ENCODE measurements at regions not wholly inside any gene's neighbourhood (a gene's known extent, or its start where the extent isn't known, plus 50 kb on each side); places are given as distances from the start of the nearest gene placed in this dataset.
"Not testable (repeated sequence)": the region's sequence is repeated elsewhere in the genome, so short reads cannot be mapped to it uniquely, and the experiment has no call there.

GRCh38 chr6:11458509-11458908 is 79.0 kb upstream of the TMEM170B start:
- ATAC-seq: no peak
- TF ChIP-seq ARNTL (CRISPR knock-in tag; IDR thresholded peaks at IDR 0.05; ENCODE audit: borderline replicate concordance, low read depth) (no peak), ESRRG (CRISPR knock-in tag; IDR thresholded peaks at IDR 0.05) (no peak), ZC3H10 (CRISPR knock-in tag; IDR thresholded peaks at IDR 0.05) (no peak), CSDC2 (CRISPR knock-in tag; IDR thresholded peaks at IDR 0.05) (no peak), ZFP30 (CRISPR knock-in tag; IDR thresholded peaks at IDR 0.05) (no peak)

DNA sequence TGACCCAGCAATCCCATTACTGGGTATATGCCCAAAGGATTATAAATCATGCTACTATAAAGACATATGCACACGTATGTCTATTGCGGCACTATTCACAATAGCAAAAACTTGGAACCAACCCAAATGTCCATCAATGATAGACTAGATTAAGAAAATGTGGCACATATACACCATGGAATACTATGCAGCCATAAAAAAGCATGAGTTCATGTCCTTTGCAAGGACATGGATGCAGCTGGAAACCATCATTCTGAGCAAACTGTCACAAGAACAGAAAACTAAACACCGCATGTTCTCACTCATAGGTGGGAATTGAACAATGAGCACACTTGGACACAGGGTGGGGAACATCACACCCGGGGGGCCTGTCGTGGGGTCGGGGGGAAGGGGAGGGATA is 80.1 kb upstream of the TMEM170B start:
- ATAC-seq: not testable (repeated sequence)

DNA sequence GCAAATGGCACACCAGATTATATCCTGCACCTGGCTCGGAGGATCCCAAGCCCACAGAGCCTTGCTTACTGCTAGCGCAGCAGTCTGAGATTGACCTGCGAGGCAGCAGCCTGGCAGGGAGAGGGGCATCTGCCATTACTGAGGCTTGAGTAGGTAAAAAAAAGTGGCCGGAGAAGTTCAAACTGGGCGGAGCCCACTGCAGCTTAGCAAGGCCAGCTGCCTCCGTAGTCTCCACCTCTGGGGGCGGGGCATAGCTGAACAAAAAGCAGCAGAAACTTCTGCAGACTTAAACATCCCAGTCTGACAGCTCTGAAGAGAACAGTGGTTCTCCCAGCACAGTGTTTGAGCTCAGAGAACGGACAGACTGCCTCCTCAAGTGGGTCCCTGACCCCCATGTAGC is 85.4 kb upstream of the TMEM170B start:
- ATAC-seq: not testable (repeated sequence)

DNA sequence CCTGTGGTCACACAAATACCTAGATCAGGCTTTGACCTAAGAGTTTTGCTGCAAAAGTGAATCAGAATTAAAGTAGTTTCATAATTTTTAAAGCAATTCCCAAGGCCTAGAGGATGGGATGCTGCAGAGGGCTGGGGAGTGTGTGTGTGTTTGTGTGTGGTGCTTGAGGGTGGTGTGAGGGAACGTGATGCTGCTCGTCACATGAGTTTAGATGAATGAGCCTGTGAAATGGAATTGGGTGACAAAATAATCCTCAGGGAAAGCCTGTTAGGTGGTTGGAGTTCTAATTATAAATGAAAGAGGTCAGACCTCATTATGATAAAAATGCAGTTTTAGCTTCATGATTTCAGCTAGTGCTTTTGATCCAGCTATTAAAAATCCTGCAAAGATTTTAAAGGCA is 87.5 kb upstream of the TMEM170B start:
- ATAC-seq: no peak
- TF ChIP-seq, protein P1, sequence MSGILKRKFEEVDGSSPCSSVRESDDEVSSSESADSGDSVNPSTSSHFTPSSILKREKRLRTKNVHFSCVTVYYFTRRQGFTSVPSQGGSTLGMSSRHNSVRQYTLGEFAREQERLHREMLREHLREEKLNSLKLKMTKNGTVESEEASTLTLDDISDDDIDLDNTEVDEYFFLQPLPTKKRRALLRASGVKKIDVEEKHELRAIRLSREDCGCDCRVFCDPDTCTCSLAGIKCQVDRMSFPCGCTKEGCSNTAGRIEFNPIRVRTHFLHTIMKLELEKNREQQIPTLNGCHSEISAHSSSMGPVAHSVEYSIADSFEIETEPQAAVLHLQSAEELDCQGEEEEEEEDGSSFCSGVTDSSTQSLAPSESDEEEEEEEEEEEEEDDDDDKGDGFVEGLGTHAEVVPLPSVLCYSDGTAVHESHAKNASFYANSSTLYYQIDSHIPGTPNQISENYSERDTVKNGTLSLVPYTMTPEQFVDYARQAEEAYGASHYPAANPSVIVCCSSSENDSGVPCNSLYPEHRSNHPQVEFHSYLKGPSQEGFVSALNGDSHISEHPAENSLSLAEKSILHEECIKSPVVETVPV (CRISPR knock-in tag; IDR thresholded peaks at IDR 0.05): no peak
- no peak for TF ChIP-seq GLIS3 (CRISPR knock-in tag; IDR thresholded peaks at IDR 0.05)
- no peak for TF ChIP-seq CSDC2 (CRISPR knock-in tag; IDR thresholded peaks at IDR 0.05)

- no peak for ATAC-seq
- TF ChIP-seq ZNF70 (CRISPR knock-in tag; IDR thresholded peaks at IDR 0.05) (no peak), ISL1 (CRISPR knock-in tag; IDR thresholded peaks at IDR 0.05) (no peak)
These were observed 88.1 kb upstream of the TMEM170B start for GRCh38 chr6:11449408-11449807.

GRCh38 chr6:11448038-11448437 is 89.5 kb upstream of the TMEM170B start:
- TF ChIP-seq, protein P2, sequence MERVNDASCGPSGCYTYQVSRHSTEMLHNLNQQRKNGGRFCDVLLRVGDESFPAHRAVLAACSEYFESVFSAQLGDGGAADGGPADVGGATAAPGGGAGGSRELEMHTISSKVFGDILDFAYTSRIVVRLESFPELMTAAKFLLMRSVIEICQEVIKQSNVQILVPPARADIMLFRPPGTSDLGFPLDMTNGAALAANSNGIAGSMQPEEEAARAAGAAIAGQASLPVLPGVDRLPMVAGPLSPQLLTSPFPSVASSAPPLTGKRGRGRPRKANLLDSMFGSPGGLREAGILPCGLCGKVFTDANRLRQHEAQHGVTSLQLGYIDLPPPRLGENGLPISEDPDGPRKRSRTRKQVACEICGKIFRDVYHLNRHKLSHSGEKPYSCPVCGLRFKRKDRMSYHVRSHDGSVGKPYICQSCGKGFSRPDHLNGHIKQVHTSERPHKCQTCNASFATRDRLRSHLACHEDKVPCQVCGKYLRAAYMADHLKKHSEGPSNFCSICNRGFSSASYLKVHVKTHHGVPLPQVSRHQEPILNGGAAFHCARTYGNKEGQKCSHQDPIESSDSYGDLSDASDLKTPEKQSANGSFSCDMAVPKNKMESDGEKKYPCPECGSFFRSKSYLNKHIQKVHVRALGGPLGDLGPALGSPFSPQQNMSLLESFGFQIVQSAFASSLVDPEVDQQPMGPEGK (CRISPR knock-in tag; IDR thresholded peaks at IDR 0.05; ENCODE audit: borderline replicate concordance): no peak
- no peak for TF ChIP-seq RARB (CRISPR knock-in tag; IDR thresholded peaks at IDR 0.05)
- TF ChIP-seq OSR1 (CRISPR knock-in tag; IDR thresholded peaks at IDR 0.05): no peak
- no peak for TF ChIP-seq POU6F1 (CRISPR knock-in tag; IDR thresholded peaks at IDR 0.05; ENCODE audit: borderline replicate concordance, low read depth)
- no peak for TF ChIP-seq ESRRG (CRISPR knock-in tag; IDR thresholded peaks at IDR 0.05)
- TF ChIP-seq ZC3H10 (CRISPR knock-in tag; IDR thresholded peaks at IDR 0.05): no peak
- TF ChIP-seq ZNF8 (CRISPR knock-in tag; IDR thresholded peaks at IDR 0.05): no peak
- TF ChIP-seq TOX (CRISPR knock-in tag; IDR thresholded peaks at IDR 0.05; ENCODE audit: borderline replicate concordance): no peak
- no peak for TF ChIP-seq ZNF70 (CRISPR knock-in tag; IDR thresholded peaks at IDR 0.05)
- no peak for TF ChIP-seq GLIS3 (CRISPR knock-in tag; IDR thresholded peaks at IDR 0.05)
- no peak for TF ChIP-seq BACH2 (CRISPR knock-in tag; IDR thresholded peaks at IDR 0.05; ENCODE audit: borderline replicate concordance)
- TF ChIP-seq, protein P3, sequence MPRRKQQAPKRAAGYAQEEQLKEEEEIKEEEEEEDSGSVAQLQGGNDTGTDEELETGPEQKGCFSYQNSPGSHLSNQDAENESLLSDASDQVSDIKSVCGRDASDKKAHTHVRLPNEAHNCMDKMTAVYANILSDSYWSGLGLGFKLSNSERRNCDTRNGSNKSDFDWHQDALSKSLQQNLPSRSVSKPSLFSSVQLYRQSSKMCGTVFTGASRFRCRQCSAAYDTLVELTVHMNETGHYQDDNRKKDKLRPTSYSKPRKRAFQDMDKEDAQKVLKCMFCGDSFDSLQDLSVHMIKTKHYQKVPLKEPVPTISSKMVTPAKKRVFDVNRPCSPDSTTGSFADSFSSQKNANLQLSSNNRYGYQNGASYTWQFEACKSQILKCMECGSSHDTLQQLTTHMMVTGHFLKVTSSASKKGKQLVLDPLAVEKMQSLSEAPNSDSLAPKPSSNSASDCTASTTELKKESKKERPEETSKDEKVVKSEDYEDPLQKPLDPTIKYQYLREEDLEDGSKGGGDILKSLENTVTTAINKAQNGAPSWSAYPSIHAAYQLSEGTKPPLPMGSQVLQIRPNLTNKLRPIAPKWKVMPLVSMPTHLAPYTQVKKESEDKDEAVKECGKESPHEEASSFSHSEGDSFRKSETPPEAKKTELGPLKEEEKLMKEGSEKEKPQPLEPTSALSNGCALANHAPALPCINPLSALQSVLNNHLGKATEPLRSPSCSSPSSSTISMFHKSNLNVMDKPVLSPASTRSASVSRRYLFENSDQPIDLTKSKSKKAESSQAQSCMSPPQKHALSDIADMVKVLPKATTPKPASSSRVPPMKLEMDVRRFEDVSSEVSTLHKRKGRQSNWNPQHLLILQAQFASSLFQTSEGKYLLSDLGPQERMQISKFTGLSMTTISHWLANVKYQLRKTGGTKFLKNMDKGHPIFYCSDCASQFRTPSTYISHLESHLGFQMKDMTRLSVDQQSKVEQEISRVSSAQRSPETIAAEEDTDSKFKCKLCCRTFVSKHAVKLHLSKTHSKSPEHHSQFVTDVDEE (CRISPR knock-in tag; IDR thresholded peaks at IDR 0.05): no peak
- no peak for TF ChIP-seq CSDC2 (CRISPR knock-in tag; IDR thresholded peaks at IDR 0.05)
- no peak for TF ChIP-seq ARNTL (CRISPR knock-in tag; IDR thresholded peaks at IDR 0.05; ENCODE audit: borderline replicate concordance, low read depth)
- no peak for TF ChIP-seq ZFP30 (CRISPR knock-in tag; IDR thresholded peaks at IDR 0.05)
- TF ChIP-seq ZFP3 (CRISPR knock-in tag; IDR thresholded peaks at IDR 0.05): no peak
- TF ChIP-seq PPARA (CRISPR knock-in tag; IDR thresholded peaks at IDR 0.05; ENCODE audit: borderline replicate concordance): no peak
- TF ChIP-seq ZNF565 (CRISPR knock-in tag; conservative IDR thresholded peaks at IDR 0.05; ENCODE audit: low read depth): no peak
- no peak for TF ChIP-seq CREB5 (CRISPR knock-in tag; IDR thresholded peaks at IDR 0.05; ENCODE audit: low read depth)
- TF ChIP-seq SNAI2 (CRISPR knock-in tag; IDR thresholded peaks at IDR 0.05): no peak
- ATAC-seq: no peak
